Activated CD8-positive, alpha-beta T cell treated with anti-CD3 and anti-CD28 coated beads, Interleukin-2, amount 10 ng/mL, durations not matched to agents 7 days and 5 days (primary cell): ENCODE measurements at regions not wholly inside any gene's neighbourhood (a gene's known extent, or its start where the extent isn't known, plus 50 kb on each side); places are given as distances from the start of the nearest gene placed in this dataset.

Experiments used
- ATAC-seq: fragments of 150-1000 bp; cut with Tn5 transposase; one replicate; pipeline ENCODE4 v1.10.0; 2021; ENCODE audit warnings: moderate library complexity
- CTCF ChIA-PET: fragments of 350-600 bp; sonication (Branson Sonifier 250); formaldehyde crosslinking; loops from one replicate; lab custom pipeline; 2021; ENCODE audit warnings: antibody characterized with exemption; lab: Charles Lee
- POLR2A ChIA-PET: fragments of 350-600 bp; sonication (Branson Sonifier 250); formaldehyde crosslinking; loops from one replicate; lab custom pipeline; 2021; ENCODE audit warnings: antibody characterized with exemption; lab: Charles Lee
- DNase-seq: peaks from one replicate; pipeline ENCODE4 v3.0.0-alpha.2; 2020
- H3K27ac Mint-ChIP-seq: one replicate; pipeline ENCODE4 v1.8.0; 2021; ENCODE audit warnings: mild to moderate bottlenecking, mixed read lengths
- H3K27me3 Mint-ChIP-seq: one replicate; pipeline ENCODE4 v1.8.0; 2021; ENCODE audit warnings: low read depth, mixed read lengths
- H3K36me3 Mint-ChIP-seq: one replicate; pipeline ENCODE4 v1.8.0; 2021; ENCODE audit warnings: low read depth, mixed read lengths
- H3K4me1 Mint-ChIP-seq: one replicate; pipeline ENCODE4 v1.8.0; 2021; ENCODE audit warnings: low read depth, mixed read lengths
- H3K4me3 Mint-ChIP-seq: one replicate; pipeline ENCODE4 v1.8.0; 2021; ENCODE audit warnings: mild to moderate bottlenecking, mixed read lengths
- H3K9me3 Mint-ChIP-seq: one replicate; pipeline ENCODE4 v1.8.0; 2022; ENCODE audit warnings: mixed read lengths; ENCODE audit not compliant: insufficient read depth

GRCh38 chr9:29637471-29638237, 2064.4 kb upstream of the C9orf72 start:
- ATAC-seq (no peak), DNase-seq (no peak)
- ChIA-PET POLR2A (no interaction called here), CTCF (no interaction called here)
- H3K36me3 Mint-ChIP-seq = no peaks in the 10 kb centered on the region
- peaks cover 2% of the 10 kb centered on the region for H3K9me3 Mint-ChIP-seq
- no peaks in the 10 kb centered on the region for H3K27me3 Mint-ChIP-seq
- no peaks in the 10 kb centered on the region for H3K4me1 Mint-ChIP-seq
- H3K4me3 Mint-ChIP-seq = no peak overlapping the region
- no peak overlapping the region for H3K27ac Mint-ChIP-seq

DNA sequence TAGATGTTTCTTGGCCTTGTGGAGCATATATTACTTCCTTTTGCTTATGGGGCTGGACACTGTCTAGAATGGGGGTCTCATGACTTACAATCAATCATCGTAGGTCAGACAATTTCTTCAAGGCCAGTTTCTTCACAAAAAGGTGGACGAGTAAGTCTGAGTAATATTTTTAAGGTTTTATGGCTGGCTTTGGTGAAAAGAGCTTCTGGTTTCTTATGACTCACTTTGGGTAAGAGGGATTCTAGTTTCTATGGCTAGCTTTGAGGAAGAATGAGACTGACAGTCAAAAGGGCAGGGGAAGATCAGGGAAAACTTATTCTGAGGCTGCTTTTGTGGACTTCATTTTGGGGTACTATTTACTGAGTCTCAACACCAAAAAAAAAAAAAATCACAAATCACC, 2067.2 kb upstream of the C9orf72 start:
- no peaks in the 10 kb centered on the region for H3K36me3 Mint-ChIP-seq
- ChIA-PET CTCF (no interaction called here), POLR2A (no interaction called here)

DNA sequence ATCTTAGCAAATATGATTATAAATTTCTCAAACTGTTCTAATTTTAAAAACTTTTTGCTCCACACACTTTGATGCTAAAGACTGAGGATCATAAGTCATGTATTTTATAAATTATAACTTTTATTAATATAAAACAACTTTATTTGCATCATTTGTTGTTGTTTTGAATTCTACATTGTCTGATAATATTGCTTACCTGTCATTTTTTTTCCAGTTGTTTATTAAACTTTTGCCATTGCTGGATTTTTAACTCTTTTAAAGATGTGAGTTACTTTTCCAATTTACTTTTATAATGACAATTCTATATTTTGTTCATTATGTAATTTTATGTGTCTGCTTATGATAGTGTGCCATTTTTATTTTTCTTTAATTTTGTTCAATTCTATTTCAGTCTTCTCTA, 2071.2 kb upstream of the C9orf72 start:
- POLR2A ChIA-PET = no interaction called here
- H3K4me1 Mint-ChIP-seq = no peaks in the 10 kb centered on the region
- H3K27me3 Mint-ChIP-seq = no peaks in the 10 kb centered on the region
- no peaks in the 10 kb centered on the region for H3K36me3 Mint-ChIP-seq
- CTCF ChIA-PET = no interaction called here
- no peak for DNase-seq
- no peak for ATAC-seq
- H3K27ac Mint-ChIP-seq = no peak overlapping the region
- no peaks in the 10 kb centered on the region for H3K9me3 Mint-ChIP-seq
- no peak overlapping the region for H3K4me3 Mint-ChIP-seq

More for the DNA sequence above, 2067.2 kb upstream of the C9orf72 start:
- H3K27ac Mint-ChIP-seq = no peak overlapping the region
- ATAC-seq (no peak), DNase-seq (no peak)
- no peak overlapping the region for H3K4me3 Mint-ChIP-seq
- no peaks in the 10 kb centered on the region for H3K9me3 Mint-ChIP-seq
- H3K4me1 Mint-ChIP-seq = no peaks in the 10 kb centered on the region
- H3K27me3 Mint-ChIP-seq = no peaks in the 10 kb centered on the region

- DNase-seq (no peak), ATAC-seq (no peak)
- no peak overlapping the region for H3K4me3 Mint-ChIP-seq
- ChIA-PET CTCF (no interaction called here), POLR2A (no interaction called here)
- H3K36me3 Mint-ChIP-seq = no peaks in the 10 kb centered on the region
- H3K27me3 Mint-ChIP-seq = no peaks in the 10 kb centered on the region
- no peak overlapping the region for H3K27ac Mint-ChIP-seq
- no peaks in the 10 kb centered on the region for H3K9me3 Mint-ChIP-seq
- no peaks in the 10 kb centered on the region for H3K4me1 Mint-ChIP-seq
Observed at GRCh38 chr9:29647451-29647850, 2074.2 kb upstream of the C9orf72 start.

GRCh38 chr9:29648132-29648531, 2074.9 kb upstream of the C9orf72 start:
- CTCF ChIA-PET = no interaction called here
- ATAC-seq = no peak

DNA sequence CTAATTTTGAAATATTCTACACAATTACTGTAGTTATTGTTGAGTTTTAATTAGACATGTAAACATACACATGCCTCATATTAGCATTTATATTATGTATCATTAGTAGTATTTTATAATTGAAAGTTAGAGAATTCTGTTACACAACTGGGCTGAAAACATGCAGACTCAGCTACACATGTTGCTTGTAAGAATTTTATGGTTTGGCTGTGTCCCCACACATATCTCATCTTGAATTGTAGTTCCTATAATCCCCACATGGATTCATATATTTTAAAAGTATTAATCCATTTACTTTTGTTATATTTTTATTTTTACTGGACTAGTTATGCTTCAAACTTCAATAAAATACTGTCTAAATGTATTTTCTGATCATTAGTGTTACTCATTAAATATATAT, 2075.3 kb upstream of the C9orf72 start:
- no peak for ATAC-seq
- H3K27ac Mint-ChIP-seq = no peak overlapping the region
- H3K36me3 Mint-ChIP-seq = no peaks in the 10 kb centered on the region
- DNase-seq = no peak
- H3K4me1 Mint-ChIP-seq = no peaks in the 10 kb centered on the region
- ChIA-PET POLR2A (no interaction called here), CTCF (no interaction called here)
- H3K9me3 Mint-ChIP-seq = no peaks in the 10 kb centered on the region
- no peak overlapping the region for H3K4me3 Mint-ChIP-seq
- H3K27me3 Mint-ChIP-seq = no peaks in the 10 kb centered on the region

More at GRCh38 chr9:29648132-29648531, 2074.9 kb upstream of the C9orf72 start:
- Mint-ChIP-seq H3K27me3 (no peaks in the 10 kb centered on the region), H3K9me3 (no peaks in the 10 kb centered on the region), H3K4me3 (no peak overlapping the region), H3K27ac (no peak overlapping the region), H3K36me3 (no peaks in the 10 kb centered on the region), H3K4me1 (no peaks in the 10 kb centered on the region)
- POLR2A ChIA-PET = no interaction called here
- no peak for DNase-seq

DNA sequence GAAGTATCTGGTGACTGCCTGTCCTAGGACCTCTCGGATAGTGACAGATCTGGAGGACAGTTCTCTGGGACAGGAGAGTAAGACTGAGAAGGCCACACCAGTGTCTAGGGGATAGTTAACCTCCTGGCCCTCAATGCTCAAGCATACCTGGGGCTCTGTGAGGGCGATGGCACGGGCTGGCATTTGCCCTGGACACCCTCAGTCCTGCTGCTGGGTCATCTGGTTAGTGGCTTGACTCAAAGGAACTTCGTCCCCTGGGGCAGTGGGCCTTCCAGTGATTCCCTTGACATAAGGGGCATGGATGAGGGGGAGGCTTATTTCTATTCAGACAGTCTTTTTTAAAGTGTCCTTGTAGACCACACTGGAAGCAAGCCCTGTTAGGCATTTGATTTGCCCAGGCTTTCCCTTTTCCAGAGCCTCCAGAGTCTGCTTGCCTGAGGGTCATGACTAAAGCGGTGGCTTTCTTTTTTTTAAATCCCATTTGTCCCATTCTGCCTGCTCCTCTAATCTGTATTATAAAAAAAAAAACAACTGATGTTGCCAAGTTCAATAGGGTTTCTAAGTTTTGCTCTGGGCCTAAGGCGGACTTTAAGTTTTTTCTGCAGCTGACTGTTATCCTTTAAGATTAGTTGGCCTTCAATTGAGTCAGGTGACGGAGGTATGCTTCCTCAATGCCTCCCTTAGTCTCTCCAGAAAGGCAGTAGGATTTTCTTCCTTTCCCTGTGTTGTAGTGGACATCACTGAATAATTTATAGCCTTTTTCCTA, 2083.5 kb upstream of the C9orf72 start:
- ChIA-PET POLR2A (no interaction called here), CTCF (no interaction called here)
- Mint-ChIP-seq H3K4me1 (no peaks in the 10 kb centered on the region), H3K36me3 (no peaks in the 10 kb centered on the region), H3K27me3 (no peaks in the 10 kb centered on the region), H3K9me3 (peaks cover 11% of the 10 kb centered on the region), H3K27ac (no peak overlapping the region), H3K4me3 (no peak overlapping the region)
- ATAC-seq (no peak), DNase-seq (no peak)

- Mint-ChIP-seq H3K27me3 (no peaks in the 10 kb centered on the region), H3K27ac (no peak overlapping the region), H3K36me3 (no peaks in the 10 kb centered on the region), H3K9me3 (peaks cover 11% of the 10 kb centered on the region), H3K4me3 (no peak overlapping the region), H3K4me1 (no peaks in the 10 kb centered on the region)
- ATAC-seq (no peak), DNase-seq (no peak)
- CTCF ChIA-PET = no interaction called here
- POLR2A ChIA-PET = no interaction called here
Observed at GRCh38 chr9:29657821-29658220, 2084.5 kb upstream of the C9orf72 start.

DNA sequence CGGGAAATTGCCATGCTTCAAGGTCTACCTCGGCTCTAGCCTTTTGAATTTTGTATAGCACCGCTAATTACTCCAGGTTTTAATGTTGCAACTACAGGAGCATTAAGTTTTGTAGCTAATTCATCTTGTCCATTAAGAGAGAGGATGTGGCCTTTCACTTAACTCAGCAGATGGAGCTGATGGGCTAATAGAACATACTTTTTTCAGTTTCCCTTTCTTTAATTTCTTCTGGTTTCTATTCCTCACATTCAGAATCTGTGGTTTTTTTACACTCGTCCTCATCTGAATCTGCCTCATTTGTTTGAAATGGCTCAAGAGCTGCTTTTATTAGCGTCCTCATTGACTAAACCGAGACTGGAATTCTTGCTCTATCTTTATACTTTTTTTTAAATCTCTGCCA, 2085.7 kb upstream of the C9orf72 start:
- POLR2A ChIA-PET = no interaction called here
- no peaks in the 10 kb centered on the region for H3K4me1 Mint-ChIP-seq
- no peaks in the 10 kb centered on the region for H3K27me3 Mint-ChIP-seq
- H3K27ac Mint-ChIP-seq = no peak overlapping the region
- H3K36me3 Mint-ChIP-seq = no peaks in the 10 kb centered on the region
- no peak overlapping the region for H3K4me3 Mint-ChIP-seq
- no peak for ATAC-seq
- CTCF ChIA-PET = no interaction called here
- no peak for DNase-seq
- H3K9me3 Mint-ChIP-seq = peaks cover 11% of the 10 kb centered on the region

- no peak overlapping the region for H3K27ac Mint-ChIP-seq
Observed at GRCh38 chr9:29659736-29660135, 2086.5 kb upstream of the C9orf72 start.

GRCh38 chr9:29668732-29669131, 2095.5 kb upstream of the C9orf72 start:
- H3K36me3 Mint-ChIP-seq = no peaks in the 10 kb centered on the region
- H3K4me3 Mint-ChIP-seq = no peak overlapping the region
- no peak for DNase-seq
- ChIA-PET CTCF (no interaction called here), POLR2A (no interaction called here)
- H3K4me1 Mint-ChIP-seq = no peaks in the 10 kb centered on the region
- ATAC-seq = no peak
- no peak overlapping the region for H3K27ac Mint-ChIP-seq
- no peaks in the 10 kb centered on the region for H3K27me3 Mint-ChIP-seq
- H3K9me3 Mint-ChIP-seq = peaks cover 11% of the 10 kb centered on the region

More at GRCh38 chr9:29659736-29660135, 2086.5 kb upstream of the C9orf72 start:
- Mint-ChIP-seq H3K4me1 (no peaks in the 10 kb centered on the region), H3K9me3 (peaks cover 17% of the 10 kb centered on the region), H3K36me3 (no peaks in the 10 kb centered on the region), H3K4me3 (no peak overlapping the region), H3K27me3 (no peaks in the 10 kb centered on the region)
- CTCF ChIA-PET = no interaction called here
- ATAC-seq (no peak), DNase-seq (no peak)
- POLR2A ChIA-PET = no interaction called here

DNA sequence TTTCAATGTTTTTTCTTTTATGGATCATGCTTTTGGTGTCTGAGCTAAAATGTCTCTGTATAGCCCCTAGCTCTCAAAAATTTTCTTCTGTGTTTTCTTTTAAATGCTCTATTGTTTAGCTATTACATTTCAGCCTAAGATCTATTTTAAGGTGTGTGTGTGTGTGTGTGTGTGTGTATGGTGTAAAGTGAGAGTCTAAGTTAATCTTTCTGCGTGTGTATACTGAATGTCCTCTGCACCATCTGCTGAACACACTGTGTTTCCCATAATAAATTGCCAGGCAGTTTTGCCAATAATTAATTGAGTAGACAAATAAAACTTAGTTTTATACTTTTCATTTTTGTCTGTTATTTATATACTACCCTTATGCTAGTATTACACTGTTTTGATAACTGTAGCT, 2096.3 kb upstream of the C9orf72 start:
- Mint-ChIP-seq H3K4me1 (no peaks in the 10 kb centered on the region), H3K27me3 (no peaks in the 10 kb centered on the region), H3K27ac (no peak overlapping the region), H3K9me3 (peaks cover 5% of the 10 kb centered on the region), H3K36me3 (no peaks in the 10 kb centered on the region), H3K4me3 (no peak overlapping the region)
- ChIA-PET POLR2A (no interaction called here), CTCF (no interaction called here)
- DNase-seq = no peak
- no peak for ATAC-seq
